Hepatocyte (in vitro differentiated cells): ENCODE measurements at regions not wholly inside any gene's neighbourhood (a gene's known extent, or its start where the extent isn't known, plus 50 kb on each side); places are given as distances from the start of the nearest gene placed in this dataset.

Source experiments
- DNase-seq: peaks from one replicate; pipeline ENCODE4 v3.0.0-alpha.2; 2016; ENCODE audit warnings: low spot score
- H2AFZ ChIP-seq: fragments of 200-600 bp; sonication (generic); 2 replicates; pipeline ENCODE4 v1.6.0; 2016; ENCODE audit warnings: antibody characterized with exemption, mild to moderate bottlenecking
- H3K27ac ChIP-seq: fragments of 200-600 bp; sonication (generic); 2 replicates; pipeline ENCODE4 v1.5.1; 2016; ENCODE audit warnings: mild to moderate bottlenecking
- H3K27me3 ChIP-seq: fragments of 200-600 bp; sonication (generic); 2 replicates; pipeline ENCODE4 v1.6.1; 2016
- H3K36me3 ChIP-seq: fragments of 200-600 bp; sonication (generic); replicated peaks from 2 replicates; pipeline ENCODE4 v1.5.1; 2016; ENCODE audit warnings: low read depth; ENCODE audit not compliant: insufficient read depth
- H3K4me1 ChIP-seq: fragments of 200-600 bp; sonication (generic); 2 replicates; pipeline ENCODE4 v1.5.1; 2016; ENCODE audit warnings: mild to moderate bottlenecking, moderate library complexity; ENCODE audit not compliant: insufficient read depth
- H3K4me2 ChIP-seq: fragments of 200-600 bp; sonication (generic); 2 replicates; pipeline ENCODE4 v1.6.0; 2016
- H3K4me3 ChIP-seq: fragments of 200-600 bp; sonication (generic); 2 replicates; pipeline ENCODE4 v1.5.1; 2016; ENCODE audit warnings: mild to moderate bottlenecking
- H3K79me2 ChIP-seq: fragments of 200-600 bp; sonication (generic); 2 replicates; pipeline ENCODE4 v1.6.0; 2017; ENCODE audit warnings: mild to moderate bottlenecking
- H3K9me2 ChIP-seq: fragments of 200-600 bp; sonication (generic); replicated peaks from 2 replicates; pipeline ENCODE4 v1.6.0; 2017; ENCODE audit warnings: mild to moderate bottlenecking; ENCODE audit not compliant: insufficient read depth
- H3K9me3 ChIP-seq: fragments of 200-600 bp; sonication (generic); 2 replicates; pipeline ENCODE4 v1.5.1; 2016; ENCODE audit warnings: low read depth, mild to moderate bottlenecking
- H4K20me1 ChIP-seq: fragments of 200-600 bp; sonication (generic); 2 replicates; pipeline ENCODE4 v1.6.0; 2016; ENCODE audit warnings: mild to moderate bottlenecking; ENCODE audit not compliant: insufficient read depth, poor library complexity, severe bottlenecking
- CTCF ChIP-seq: fragments of 200-600 bp; sonication (generic); IDR thresholded peaks from 2 replicates; pipeline ENCODE4 v1.5.1; 2016; ENCODE audit warnings: antibody characterized with exemption, mild to moderate bottlenecking; ENCODE audit not compliant: poor library complexity
- EZH2 ChIP-seq: fragments of 200-600 bp; sonication (generic); IDR thresholded peaks from 2 replicates; pipeline ENCODE4 v1.6.1; 2016; ENCODE audit warnings: antibody characterized with exemption, mild to moderate bottlenecking, borderline replicate concordance
- EZH2phosphoT487 ChIP-seq: fragments of 200-600 bp; sonication (generic); IDR thresholded peaks from one replicate; pipeline ENCODE4 v1.6.1; 2018; ENCODE audit warnings: antibody characterized with exemption, mild to moderate bottlenecking, low read depth, moderate library complexity; ENCODE audit not compliant: unreplicated experiment, severe bottlenecking
- WGBS: methylation state at CpG from one replicate; pipeline ENCODE4 v1.1.6; 2016; ENCODE audit warnings: low lambda C conversion rate; ENCODE audit errors: missing lambda C conversion rate; 5-methylcytosine and 5-hydroxymethylcytosine counted together

GRCh38 chr5:14077501-14077900, 65.6 kb upstream of the TRIO start:
- H2AFZ ChIP-seq, result no peak overlapping the region

GRCh38 chr5:14076561-14076960, 66.6 kb upstream of the TRIO start:
- Histone ChIP-seq H3K4me2 (no peak overlapping the region), H3K79me2 (no peaks in the 10 kb centered on the region), H3K4me3 (no peak overlapping the region), H3K36me3 (no peaks in the 10 kb centered on the region), H3K9me2 (no peaks in the 10 kb centered on the region), H3K27ac (no peak overlapping the region), H2AFZ (no peak overlapping the region), H3K27me3 (no peaks in the 10 kb centered on the region), H3K4me1 (no peaks in the 10 kb centered on the region), H4K20me1 (no peaks in the 10 kb centered on the region), H3K9me3 (no peaks in the 10 kb centered on the region)
- WGBS, result 72% methylated on average over 7 of the region's 7 CpGs
- DNase-seq, result no peak
- no peak for TF ChIP-seq EZH2phosphoT487
- TF ChIP-seq CTCF, result no peak
- TF ChIP-seq EZH2, result no peak

More at GRCh38 chr5:14077501-14077900, 65.6 kb upstream of the TRIO start:
- H3K79me2 ChIP-seq, result no peaks in the 10 kb centered on the region
- H4K20me1 ChIP-seq, result no peaks in the 10 kb centered on the region
- no peak overlapping the region for H3K4me2 ChIP-seq
- no peak overlapping the region for H3K27ac ChIP-seq
- H3K36me3 ChIP-seq, result no peaks in the 10 kb centered on the region
- H3K4me3 ChIP-seq, result no peak overlapping the region
- H3K27me3 ChIP-seq, result no peaks in the 10 kb centered on the region
- H3K9me2 ChIP-seq, result no peaks in the 10 kb centered on the region
- 92% methylated on average over 8 of the region's 8 CpGs for WGBS
- no peaks in the 10 kb centered on the region for H3K4me1 ChIP-seq
- TF ChIP-seq EZH2phosphoT487 (no peak), CTCF (no peak), EZH2 (no peak)
- no peak for DNase-seq
- no peaks in the 10 kb centered on the region for H3K9me3 ChIP-seq

- no peaks in the 10 kb centered on the region for H3K4me1 ChIP-seq
- no peak overlapping the region for H2AFZ ChIP-seq
- no peaks in the 10 kb centered on the region for H3K36me3 ChIP-seq
- H3K9me2 ChIP-seq, result no peaks in the 10 kb centered on the region
- no peak overlapping the region for H3K27ac ChIP-seq
- H4K20me1 ChIP-seq, result no peaks in the 10 kb centered on the region
- WGBS, result 93% methylated on average over 11 of the region's 11 CpGs
- H3K79me2 ChIP-seq, result no peaks in the 10 kb centered on the region
- no peak overlapping the region for H3K4me2 ChIP-seq
- TF ChIP-seq EZH2phosphoT487, result no peak
- no peak for TF ChIP-seq EZH2
- TF ChIP-seq CTCF, result no peak
- DNase-seq, result no peak
- no peak overlapping the region for H3K4me3 ChIP-seq
- no peaks in the 10 kb centered on the region for H3K27me3 ChIP-seq
- H3K9me3 ChIP-seq, result no peaks in the 10 kb centered on the region
These were observed 67.2 kb upstream of the TRIO start for GRCh38 chr5:14075937-14076336.

- 91% methylated on average over 5 of the region's 5 CpGs for WGBS
- Histone ChIP-seq H3K4me2 (no peak overlapping the region), H3K36me3 (no peaks in the 10 kb centered on the region), H3K9me2 (no peaks in the 10 kb centered on the region), H3K27ac (no peak overlapping the region), H3K4me1 (no peaks in the 10 kb centered on the region), H4K20me1 (no peaks in the 10 kb centered on the region), H3K27me3 (no peaks in the 10 kb centered on the region), H2AFZ (no peak overlapping the region), H3K4me3 (no peak overlapping the region), H3K9me3 (no peaks in the 10 kb centered on the region), H3K79me2 (no peaks in the 10 kb centered on the region)
- DNase-seq, result no peak
- no peak for TF ChIP-seq CTCF
- TF ChIP-seq EZH2phosphoT487, result no peak
- TF ChIP-seq EZH2, result no peak
These were observed 71.7 kb upstream of the TRIO start for GRCh38 chr5:14071433-14071832.
